CD14-positive monocyte (primary cell): ENCODE measurements at regions not wholly inside any gene's neighbourhood (a gene's known extent, or its start where the extent isn't known, plus 50 kb on each side); places are given as distances from the start of the nearest gene placed in this dataset.

Source experiments
- DNase-seq, 3 donors: peaks; one replicate each; pipeline ENCODE4 v3.0.0-alpha.2; 2011 to 2022
- H2AFZ ChIP-seq: 2 replicates; pipeline ENCODE4 v1.6.0; 2012; ENCODE audit warnings: mild to moderate bottlenecking, low read depth, low read length, inconsistent platforms; ENCODE audit not compliant: insufficient read depth, poor library complexity, severe bottlenecking
- H3K27ac ChIP-seq, 2 donors: 1 replicate in 1 of 2; 2 replicates in 1 of 2; pipeline ENCODE4 v1.5.1; 2012 to 2013; ENCODE audit warnings: low read length in 2 of 2, control low read depth in 1 of 2, inconsistent platforms in 1 of 2, low read depth in 1 of 2, mild to moderate bottlenecking in 1 of 2
- H3K27me3 ChIP-seq, 2 donors: one replicate each; pipeline versions ENCODE4 v1.6.0 to v1.6.1; 2011 to 2013; ENCODE audit warnings: low read length in 2 of 2; ENCODE audit not compliant: control insufficient read depth in 2 of 2, insufficient read depth in 2 of 2
- H3K36me3 ChIP-seq, 2 donors: replicated peaks in 1 of 2; 1 replicate in 1 of 2; 2 replicates in 1 of 2; pipeline versions ENCODE4 v1.5.1 to v1.6.1; 2012 to 2013; ENCODE audit warnings: low read length in 2 of 2, control low read depth in 1 of 2, inconsistent platforms in 1 of 2, mild to moderate bottlenecking in 1 of 2; ENCODE audit not compliant: insufficient read depth in 2 of 2, control insufficient read depth in 1 of 2
- H3K4me1 ChIP-seq, 2 donors: 1 replicate in 1 of 2; 2 replicates in 1 of 2; pipeline versions ENCODE4 v1.5.1 to v1.6.1; 2012 to 2013; ENCODE audit warnings: low read length in 2 of 2, control low read depth in 1 of 2, inconsistent platforms in 1 of 2, mild to moderate bottlenecking in 1 of 2, moderate library complexity in 1 of 2; ENCODE audit not compliant: insufficient read depth in 2 of 2, control insufficient read depth in 1 of 2
- H3K4me2 ChIP-seq: replicated peaks from 2 replicates; pipeline ENCODE3; 2012; ENCODE audit warnings: low read length, moderate library complexity, mild to moderate bottlenecking; ENCODE audit not compliant: poor library complexity, severe bottlenecking; ENCODE audit errors: extremely low read depth
- H3K4me3 ChIP-seq, 3 experiments: fragments of 200-600 bp in 1 of 3; sonication (generic) in 1 of 3; replicated peaks in 1 of 3; 1 replicate in 2 of 3; 2 replicates in 1 of 3; pipeline ENCODE4 v1.5.1; 2011 to 2013; ENCODE audit warnings: low read length in 3 of 3, mild to moderate bottlenecking in 3 of 3, control low read depth in 2 of 3, low read depth in 2 of 3, inconsistent platforms in 1 of 3, moderate library complexity in 1 of 3
- H3K79me2 ChIP-seq: 2 replicates; pipeline ENCODE4 v1.6.0; 2012; ENCODE audit warnings: mild to moderate bottlenecking, control low read depth, inconsistent platforms, low read length, moderate library complexity; ENCODE audit not compliant: insufficient read depth
- H3K9ac ChIP-seq: 2 replicates; pipeline ENCODE4 v1.6.0; 2017; ENCODE audit warnings: low read length, mild to moderate bottlenecking; ENCODE audit not compliant: insufficient read depth, poor library complexity, severe bottlenecking
- H3K9me3 ChIP-seq, 2 donors: replicated peaks in 1 of 2; 1 replicate in 1 of 2; 2 replicates in 1 of 2; pipeline versions ENCODE4 v1.5.1 to v1.6.1; 2012 to 2013; ENCODE audit warnings: low read length in 2 of 2, control low read depth in 1 of 2; ENCODE audit not compliant: control insufficient read depth in 1 of 2, insufficient read depth in 1 of 2
- H4K20me1 ChIP-seq: 2 replicates; pipeline ENCODE4 v1.6.0; 2012; ENCODE audit warnings: mild to moderate bottlenecking, low read length, control low read depth, moderate library complexity; ENCODE audit not compliant: insufficient read depth
- H3K27ac Mint-ChIP-seq, 7 donors: one replicate each; pipeline ENCODE4 v1.8.0; 2020; ENCODE audit warnings: mild to moderate bottlenecking in 7 of 7, mixed read lengths in 7 of 7, moderate library complexity in 6 of 7, inconsistent platforms in 2 of 7
- H3K27me3 Mint-ChIP-seq, 3 donors: one replicate each; pipeline ENCODE4 v1.8.0; 2021 to 2022; ENCODE audit warnings: low read depth in 3 of 3, mild to moderate bottlenecking in 3 of 3, mixed read lengths in 3 of 3, moderate library complexity in 3 of 3, inconsistent platforms in 1 of 3
- H3K36me3 Mint-ChIP-seq, 2 donors: one replicate each; pipeline ENCODE4 v1.8.0; 2020; ENCODE audit warnings: mixed read lengths in 2 of 2, inconsistent platforms in 1 of 2, mild to moderate bottlenecking in 1 of 2
- H3K4me1 Mint-ChIP-seq: one replicate; pipeline ENCODE4 v1.8.0; 2020; ENCODE audit warnings: mild to moderate bottlenecking, mixed read lengths
- H3K4me3 Mint-ChIP-seq, 2 donors: one replicate each; pipeline ENCODE4 v1.8.0; 2020; ENCODE audit warnings: mild to moderate bottlenecking in 2 of 2, mixed read lengths in 2 of 2, moderate library complexity in 1 of 2
- H3K9me3 Mint-ChIP-seq, 7 donors: one replicate each; pipeline ENCODE4 v1.8.0; 2020 to 2022; ENCODE audit warnings: mixed read lengths in 7 of 7, mild to moderate bottlenecking in 6 of 7, moderate library complexity in 6 of 7, inconsistent platforms in 2 of 7
- WGBS: methylation state at CpG from one replicate; pipeline ENCODE4 v1.1.5; 2013; ENCODE audit warnings: missing lambda C conversion rate; ENCODE audit not compliant: insufficient coverage; 5-methylcytosine and 5-hydroxymethylcytosine counted together
- intact Hi-C, 2 donors: fragments of 100-400 bp; cut with micrococcal nuclease; formaldehyde crosslinking; loops; one replicate each; pipeline versions ENCODE4 v1.15.0 to v1.15.1; 2023
- TF ChIP-seq, protein P1 (sequence below): fragments of 200-600 bp; IDR thresholded peaks from one replicate; pipeline ENCODE4 v1.8.0; 2022; ENCODE audit warnings: antibody characterized with exemption, mild to moderate bottlenecking

GRCh38 chr7:3250725-3251124 is 50.3 kb upstream of the SDK1 start:
- no peaks in the 10 kb centered on the region for H3K4me1 Mint-ChIP-seq
- WGBS = 80% methylated on average over 1 of the region's 5 CpGs
- DNase-seq = no peak

More at GRCh38 chr7:3250725-3251124, 50.3 kb upstream of the SDK1 start:
- Mint-ChIP-seq H3K36me3 (no peaks in the 10 kb centered on the region), H3K27me3 (peaks cover 0 to 4% (median 0%) of the 10 kb centered on the region in 3 donors), H3K9me3 (peaks cover 0 to 7% (median 4%) of the 10 kb centered on the region in 7 donors), H3K27ac (no peak overlapping the region), H3K4me3 (no peak overlapping the region)
- Histone ChIP-seq H2AFZ (no peak overlapping the region), H4K20me1 (no peaks in the 10 kb centered on the region), H3K9me3 (peaks cover 0 to 5% of the 10 kb centered on the region in 2 donors), H3K9ac (no peak overlapping the region), H3K4me1 (no peaks in the 10 kb centered on the region), H3K4me3 (no peak overlapping the region), H3K36me3 (no peaks in the 10 kb centered on the region), H3K4me2 (no peak overlapping the region), H3K79me2 (no peaks in the 10 kb centered on the region), H3K27me3 (no peaks in the 10 kb centered on the region), H3K27ac (no peak overlapping the region)
- intact Hi-C loops = no loop called here
- TF ChIP-seq, protein P1, sequence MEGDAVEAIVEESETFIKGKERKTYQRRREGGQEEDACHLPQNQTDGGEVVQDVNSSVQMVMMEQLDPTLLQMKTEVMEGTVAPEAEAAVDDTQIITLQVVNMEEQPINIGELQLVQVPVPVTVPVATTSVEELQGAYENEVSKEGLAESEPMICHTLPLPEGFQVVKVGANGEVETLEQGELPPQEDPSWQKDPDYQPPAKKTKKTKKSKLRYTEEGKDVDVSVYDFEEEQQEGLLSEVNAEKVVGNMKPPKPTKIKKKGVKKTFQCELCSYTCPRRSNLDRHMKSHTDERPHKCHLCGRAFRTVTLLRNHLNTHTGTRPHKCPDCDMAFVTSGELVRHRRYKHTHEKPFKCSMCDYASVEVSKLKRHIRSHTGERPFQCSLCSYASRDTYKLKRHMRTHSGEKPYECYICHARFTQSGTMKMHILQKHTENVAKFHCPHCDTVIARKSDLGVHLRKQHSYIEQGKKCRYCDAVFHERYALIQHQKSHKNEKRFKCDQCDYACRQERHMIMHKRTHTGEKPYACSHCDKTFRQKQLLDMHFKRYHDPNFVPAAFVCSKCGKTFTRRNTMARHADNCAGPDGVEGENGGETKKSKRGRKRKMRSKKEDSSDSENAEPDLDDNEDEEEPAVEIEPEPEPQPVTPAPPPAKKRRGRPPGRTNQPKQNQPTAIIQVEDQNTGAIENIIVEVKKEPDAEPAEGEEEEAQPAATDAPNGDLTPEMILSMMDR = no peak
